ENCODE measurements at regions not wholly inside any gene's neighbourhood (a gene's known extent, or its start where the extent isn't known, plus 50 kb on each side); places are given as distances from the start of the nearest gene placed in this dataset.

DNA sequence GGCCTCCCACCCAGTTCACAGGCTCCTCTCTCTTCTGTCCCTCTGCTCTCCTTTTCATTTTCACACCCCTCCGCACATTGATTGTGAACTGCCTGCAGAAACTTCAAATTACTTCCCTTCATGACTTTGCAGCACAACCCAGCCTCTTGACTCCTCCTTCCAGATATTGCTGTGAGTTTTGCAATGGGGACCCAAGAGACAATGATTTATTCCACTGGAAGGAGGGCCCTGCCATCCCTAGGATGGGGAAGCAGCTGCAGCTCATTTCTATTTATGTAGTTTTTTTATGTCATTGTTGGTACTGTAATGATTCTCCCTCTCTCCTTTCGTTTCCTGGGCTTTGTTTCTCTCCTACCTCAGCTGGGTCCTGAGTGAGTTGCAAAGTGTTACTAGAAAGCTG lies 364.9 kb downstream of the ICE1 start:
- no peaks in the 10 kb centered on the region for H3F3A ChIP-seq (ENCODE audit: insufficient read depth, low read length)
- H3K4me3 ChIP-seq (ENCODE audit: low read depth, low read length, poor library complexity, severe bottlenecking): no peak overlapping the region
- no peaks in the 10 kb centered on the region for H3K36me3 ChIP-seq (ENCODE audit: insufficient read depth, low read length)
- H3K79me2 ChIP-seq (ENCODE audit: insufficient read depth, low read length): no peaks in the 10 kb centered on the region
- H3K27ac ChIP-seq (ENCODE audit: low read depth, low read length, poor library complexity, severe bottlenecking): no peak overlapping the region
- no peak for TF ChIP-seq EZH2 (IDR thresholded peaks at IDR 0.05; ENCODE audit: borderline replicate concordance, low read length)
- TF ChIP-seq, protein P1, sequence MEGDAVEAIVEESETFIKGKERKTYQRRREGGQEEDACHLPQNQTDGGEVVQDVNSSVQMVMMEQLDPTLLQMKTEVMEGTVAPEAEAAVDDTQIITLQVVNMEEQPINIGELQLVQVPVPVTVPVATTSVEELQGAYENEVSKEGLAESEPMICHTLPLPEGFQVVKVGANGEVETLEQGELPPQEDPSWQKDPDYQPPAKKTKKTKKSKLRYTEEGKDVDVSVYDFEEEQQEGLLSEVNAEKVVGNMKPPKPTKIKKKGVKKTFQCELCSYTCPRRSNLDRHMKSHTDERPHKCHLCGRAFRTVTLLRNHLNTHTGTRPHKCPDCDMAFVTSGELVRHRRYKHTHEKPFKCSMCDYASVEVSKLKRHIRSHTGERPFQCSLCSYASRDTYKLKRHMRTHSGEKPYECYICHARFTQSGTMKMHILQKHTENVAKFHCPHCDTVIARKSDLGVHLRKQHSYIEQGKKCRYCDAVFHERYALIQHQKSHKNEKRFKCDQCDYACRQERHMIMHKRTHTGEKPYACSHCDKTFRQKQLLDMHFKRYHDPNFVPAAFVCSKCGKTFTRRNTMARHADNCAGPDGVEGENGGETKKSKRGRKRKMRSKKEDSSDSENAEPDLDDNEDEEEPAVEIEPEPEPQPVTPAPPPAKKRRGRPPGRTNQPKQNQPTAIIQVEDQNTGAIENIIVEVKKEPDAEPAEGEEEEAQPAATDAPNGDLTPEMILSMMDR (IDR thresholded peaks at IDR 0.05; ENCODE audit: low read length): no peak
- H3K9me3 ChIP-seq (ENCODE audit: low read length): no peaks in the 10 kb centered on the region; the same call in 1 of the 2 replicates
- H3K4me2 ChIP-seq (ENCODE audit: low read length): no peak overlapping the region
- H3K9ac ChIP-seq (ENCODE audit: low read length): no peak overlapping the region
- H3K27me3 ChIP-seq (ENCODE audit: insufficient read depth, low read length): no peaks in the 10 kb centered on the region
- H4K20me1 ChIP-seq (ENCODE audit: insufficient read depth, low read length): no peaks in the 10 kb centered on the region
- H2AFZ ChIP-seq (ENCODE audit: low read length): no peak overlapping the region
- H3K9me2 ChIP-seq (ENCODE audit: low read depth, low read length): no peaks in the 10 kb centered on the region
- H3K4me1 ChIP-seq (ENCODE audit: insufficient read depth, low read length, severe bottlenecking): no peaks in the 10 kb centered on the region

DNA sequence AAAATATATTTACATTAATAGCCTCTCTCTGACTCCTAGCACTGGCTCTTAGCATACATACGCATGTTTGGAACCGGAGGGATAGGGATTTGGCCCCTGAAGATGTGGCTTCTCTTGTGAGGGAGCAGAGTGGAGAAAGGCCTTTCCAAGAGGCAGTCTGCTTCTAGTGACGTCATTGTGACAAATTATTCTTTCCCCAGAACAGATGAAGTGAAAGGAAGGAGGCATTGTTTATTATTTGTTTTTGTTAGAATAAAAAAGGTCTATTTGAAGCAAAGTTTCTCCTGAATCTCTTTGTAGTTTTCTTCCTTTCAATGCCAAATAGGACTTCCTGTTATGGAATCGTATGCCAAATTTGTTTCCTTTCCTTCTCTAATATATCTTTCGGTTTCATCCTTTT lies 361.6 kb downstream of the ICE1 start:
- H3F3A ChIP-seq (ENCODE audit: insufficient read depth, low read length): no peaks in the 10 kb centered on the region
- no peaks in the 10 kb centered on the region for H3K27me3 ChIP-seq (ENCODE audit: insufficient read depth, low read length)
- no peak overlapping the region for H3K9ac ChIP-seq (ENCODE audit: low read length)
- no peak overlapping the region for H2AFZ ChIP-seq (ENCODE audit: low read length)
- no peaks in the 10 kb centered on the region for H4K20me1 ChIP-seq (ENCODE audit: insufficient read depth, low read length)
- no peak overlapping the region for H3K4me2 ChIP-seq (ENCODE audit: low read length)
- no peaks in the 10 kb centered on the region for H3K4me1 ChIP-seq (ENCODE audit: insufficient read depth, low read length, severe bottlenecking)
- TF ChIP-seq EZH2 (IDR thresholded peaks at IDR 0.05; ENCODE audit: borderline replicate concordance, low read length): no peak
- TF ChIP-seq, protein P1 (IDR thresholded peaks at IDR 0.05; ENCODE audit: low read length): no peak
- no peak overlapping the region for H3K27ac ChIP-seq (ENCODE audit: low read depth, low read length, poor library complexity, severe bottlenecking)
- no peaks in the 10 kb centered on the region for H3K79me2 ChIP-seq (ENCODE audit: insufficient read depth, low read length)
- no peak overlapping the region for H3K4me3 ChIP-seq (ENCODE audit: low read depth, low read length, poor library complexity, severe bottlenecking)
- no peaks in the 10 kb centered on the region; the same call in 1 of the 2 replicates for H3K9me3 ChIP-seq (ENCODE audit: low read length)
- no peaks in the 10 kb centered on the region for H3K36me3 ChIP-seq (ENCODE audit: insufficient read depth, low read length)
- H3K9me2 ChIP-seq (ENCODE audit: low read depth, low read length): no peaks in the 10 kb centered on the region

DNA sequence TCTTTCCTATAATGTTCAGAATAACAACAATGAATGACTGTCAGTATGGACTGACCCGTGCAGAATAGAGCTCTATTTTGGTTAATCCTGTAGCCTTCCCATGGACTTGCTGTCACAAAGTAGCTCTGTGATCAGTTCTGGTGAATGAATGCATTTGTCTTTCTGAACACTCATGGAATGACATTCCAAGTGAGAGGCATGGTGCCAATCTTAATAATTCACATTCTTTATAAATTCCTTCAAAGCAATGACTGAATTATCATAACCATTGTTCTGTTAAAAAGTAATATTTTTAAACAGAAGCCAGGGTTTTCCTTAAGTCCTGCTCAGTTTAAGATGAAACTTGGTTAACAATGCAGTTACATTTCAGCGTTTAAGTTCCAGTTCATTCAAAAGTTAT lies 360.5 kb downstream of the ICE1 start:
- Histone ChIP-seq H3K27ac (ENCODE audit: low read depth, low read length, poor library complexity, severe bottlenecking) (no peak overlapping the region), H4K20me1 (ENCODE audit: insufficient read depth, low read length) (no peaks in the 10 kb centered on the region), H2AFZ (ENCODE audit: low read length) (no peak overlapping the region), H3F3A (ENCODE audit: insufficient read depth, low read length) (no peaks in the 10 kb centered on the region), H3K79me2 (ENCODE audit: insufficient read depth, low read length) (no peaks in the 10 kb centered on the region), H3K4me1 (ENCODE audit: insufficient read depth, low read length, severe bottlenecking) (no peaks in the 10 kb centered on the region), H3K9me3 (ENCODE audit: low read length) (no peaks in the 10 kb centered on the region; the same call in 1 of the 2 replicates), H3K9me2 (ENCODE audit: low read depth, low read length) (no peaks in the 10 kb centered on the region), H3K9ac (ENCODE audit: low read length) (no peak overlapping the region), H3K4me3 (ENCODE audit: low read depth, low read length, poor library complexity, severe bottlenecking) (no peak overlapping the region), H3K4me2 (ENCODE audit: low read length) (no peak overlapping the region), H3K27me3 (ENCODE audit: insufficient read depth, low read length) (no peaks in the 10 kb centered on the region), H3K36me3 (ENCODE audit: insufficient read depth, low read length) (no peaks in the 10 kb centered on the region)
- TF ChIP-seq, protein P1 (IDR thresholded peaks at IDR 0.05; ENCODE audit: low read length): no peak
- no peak for TF ChIP-seq EZH2 (IDR thresholded peaks at IDR 0.05; ENCODE audit: borderline replicate concordance, low read length)
